HCT116 (cell line): ENCODE measurements at regions not wholly inside any gene's neighbourhood (a gene's known extent, or its start where the extent isn't known, plus 50 kb on each side); places are given as distances from the start of the nearest gene placed in this dataset.

Source experiments
- ATAC-seq: fragments of 200-7000 bp; cut with Tn5 transposase; 2 replicates; pipeline ENCODE4 v1.9.1; 2020; ENCODE audit warnings: mild to moderate bottlenecking, moderate library complexity
- BruUV-seq: library from RNA; stranded (reverse); fragments of 400-500 nt; replicated peaks from 2 replicates; lab custom pipeline; 2021; lab: Mats Ljungman, UMichigan
- CTCF ChIA-PET: fragments of 300-600 bp; sonication (Branson Sonifier 250); formaldehyde crosslinking; loops from one replicate; lab custom pipeline; 2021; ENCODE audit warnings: antibody characterized with exemption; lab: Charles Lee
- POLR2A ChIA-PET: fragments of 300-600, 350-600 bp; sonication (Branson Sonifier 250); formaldehyde crosslinking; loops from one replicate; lab custom pipeline; 2021; ENCODE audit warnings: antibody characterized with exemption; lab: Charles Lee
- RAD21 ChIA-PET, 2 experiments: fragments of 300-600 bp; sonication (Branson Sonifier 250); formaldehyde crosslinking; loops; one replicate each; lab custom pipeline; 2023; ENCODE audit warnings: low total read pairs in 2 of 2; ENCODE audit not compliant: uncharacterized antibody in 2 of 2, unreplicated experiment in 2 of 2, low non-redundant PET in 1 of 2; lab: Charles Lee
- DNase-seq: peaks from one replicate; pipeline ENCODE4 v3.0.0-alpha.2; 2010; ENCODE audit warnings: low read depth, low spot score
- H2AFZ ChIP-seq: fragments of 200-600 bp; shearing (Covaris generic), sonication (generic); 2 replicates; pipeline ENCODE4 v1.6.1; 2017; ENCODE audit warnings: low read depth, mixed run types, mixed read lengths, antibody characterized with exemption, low read length; ENCODE audit not compliant: poor library complexity, severe bottlenecking
- H3K27ac ChIP-seq: 2 replicates; pipeline ENCODE4 v1.5.1; 2012; ENCODE audit warnings: low read depth, low read length
- H3K27me3 ChIP-seq: fragments of 200-600 bp; sonication (generic); 2 replicates; pipeline ENCODE4 v1.6.1; 2016; ENCODE audit warnings: mixed run types, low read length, mixed read lengths; ENCODE audit not compliant: insufficient read depth
- H3K36me3 ChIP-seq, 2 experiments: fragments of 200-500 bp in 1 of 2; fragments of 200-600 bp in 1 of 2; sonication (Bioruptor generic) in 1 of 2; sonication (generic) in 1 of 2; 2 replicates each; pipeline versions ENCODE4 v1.5.1 to v1.6.1; 2014 to 2016; ENCODE audit warnings: low read length in 2 of 2, inconsistent platforms in 1 of 2, mixed read lengths in 1 of 2, mixed run types in 1 of 2; ENCODE audit not compliant: insufficient read depth in 2 of 2, control insufficient read depth in 1 of 2
- H3K4me1 ChIP-seq, 2 experiments: fragments of 200-600 bp in 1 of 2; sonication (generic) in 1 of 2; 2 replicates each; pipeline versions ENCODE4 v1.5.1 to v1.6.1; 2012 to 2017; ENCODE audit warnings: low read length in 2 of 2, inconsistent platforms in 1 of 2, mild to moderate bottlenecking in 1 of 2, mixed read lengths in 1 of 2, mixed run types in 1 of 2, moderate library complexity in 1 of 2; ENCODE audit not compliant: insufficient read depth in 2 of 2, control insufficient read depth in 1 of 2
- H3K4me2 ChIP-seq: fragments of 200-600 bp; sonication (generic); 2 replicates; pipeline ENCODE4 v1.6.1; 2017; ENCODE audit warnings: mixed run types, low read length, mixed read lengths
- H3K4me3 ChIP-seq, 2 experiments: fragments of 200-600 bp in 1 of 2; sonication (generic) in 1 of 2; replicated peaks in 1 of 2; 2 replicates each; pipeline ENCODE4 v1.5.1; 2011 to 2016; ENCODE audit warnings: low read length in 2 of 2, control low read depth in 1 of 2, low read depth in 1 of 2, mild to moderate bottlenecking in 1 of 2, mixed read lengths in 1 of 2, mixed run types in 1 of 2
- H3K79me2 ChIP-seq: fragments of 200-600 bp; sonication (generic); 2 replicates; pipeline ENCODE4 v1.6.1; 2017; ENCODE audit warnings: mild to moderate bottlenecking, mixed run types, low read length, moderate library complexity, mixed read lengths; ENCODE audit not compliant: insufficient read depth
- H3K9ac ChIP-seq: fragments of 200-600 bp; sonication (generic); 2 replicates; pipeline ENCODE4 v1.6.1; 2016; ENCODE audit warnings: low read length, mixed read lengths
- H3K9me2 ChIP-seq: fragments of 200-600 bp; sonication (generic), shearing (Covaris generic); 2 replicates; pipeline ENCODE4 v1.6.1; 2017; ENCODE audit warnings: mixed run types, mild to moderate bottlenecking, moderate library complexity; ENCODE audit not compliant: insufficient read depth
- H3K9me3 ChIP-seq, 2 experiments: fragments of 200-500 bp in 1 of 2; fragments of 200-600 bp in 1 of 2; sonication (Bioruptor generic) in 1 of 2; sonication (generic) in 1 of 2; 2 replicates each; pipeline ENCODE4 v1.6.1; 2014 to 2017; ENCODE audit warnings: low read length in 2 of 2, mixed read lengths in 2 of 2, inconsistent platforms in 1 of 2, low read depth in 1 of 2, mild to moderate bottlenecking in 1 of 2, mixed run types in 1 of 2, moderate library complexity in 1 of 2; ENCODE audit not compliant: control insufficient read depth in 1 of 2, insufficient read depth in 1 of 2
- H4K20me1 ChIP-seq: fragments of 200-600 bp; sonication (generic), shearing (Covaris generic); 2 replicates; pipeline ENCODE4 v1.6.1; 2017; ENCODE audit warnings: mixed run types, mild to moderate bottlenecking, moderate library complexity; ENCODE audit not compliant: insufficient read depth
- ATF3 ChIP-seq: IDR thresholded peaks from 2 replicates; pipeline ENCODE4 v1.6.1; 2012
- CTCF ChIP-seq, 3 experiments: fragments of 200-600 bp in 1 of 3; sonication (generic) in 1 of 3; IDR thresholded peaks in 2 of 3; conservative IDR thresholded peaks in 1 of 3; 2 replicates each; pipeline ENCODE4 v1.5.1; 2012 to 2017; ENCODE audit warnings: low read depth in 2 of 3, low read length in 2 of 3, antibody characterized with exemption in 1 of 3, borderline replicate concordance in 1 of 3, control low read depth in 1 of 3, mild to moderate bottlenecking in 1 of 3, mixed read lengths in 1 of 3, mixed run types in 1 of 3, moderate library complexity in 1 of 3; ENCODE audit not compliant: insufficient read depth in 1 of 3
- EZH2 ChIP-seq: fragments of 200-600 bp; sonication (generic); IDR thresholded peaks from 2 replicates; pipeline ENCODE4 v1.6.1; 2017; ENCODE audit warnings: antibody characterized with exemption, mixed run types
- FOSL1 ChIP-seq: IDR thresholded peaks from 2 replicates; pipeline ENCODE4 v1.6.1; 2012; ENCODE audit warnings: low read depth
- JUND ChIP-seq: IDR thresholded peaks from 2 replicates; pipeline ENCODE4 v1.6.1; 2012
- MAX ChIP-seq: IDR thresholded peaks from 2 replicates; pipeline ENCODE4 v1.6.1; 2012
- SIN3A ChIP-seq: IDR thresholded peaks from 2 replicates; pipeline ENCODE4 v1.6.1; 2012; ENCODE audit warnings: low read depth
- SP1 ChIP-seq: IDR thresholded peaks from 2 replicates; pipeline ENCODE4 v1.6.1; 2012; ENCODE audit warnings: low read depth
- ZBTB33 ChIP-seq: IDR thresholded peaks from 2 replicates; pipeline ENCODE4 v1.6.1; 2011; ENCODE audit warnings: mild to moderate bottlenecking, low read length, moderate library complexity; ENCODE audit not compliant: insufficient replicate concordance; ENCODE audit errors: extremely low read depth
- ZNF274 ChIP-seq: fragments of 200-500 bp; sonication (Bioruptor generic); IDR thresholded peaks from 2 replicates; pipeline ENCODE4 v1.6.1; 2014; ENCODE audit warnings: mild to moderate bottlenecking, low read depth, low read length, inconsistent platforms
- intact Hi-C: fragments of 100-400 bp; cut with micrococcal nuclease; formaldehyde crosslinking; loops from 2 replicates; pipeline ENCODE4 v1.10.0; 2022

- TF ChIP-seq CTCF (IDR thresholded peaks at IDR 0.05 in 2 of 3, conservative IDR thresholded peaks at IDR 0.05 in 1 of 3; ENCODE audit: borderline replicate concordance in 1 of 3, insufficient read depth in 1 of 3, low read depth in 2 of 3, low read length in 2 of 3) = no peak
- no peak for TF ChIP-seq EZH2
- TF ChIP-seq JUND = no peak
- no peak for TF ChIP-seq SP1
- no peak for TF ChIP-seq SIN3A
- TF ChIP-seq MAX = no peak
These were observed 433.6 kb downstream of the HAPSTR1 start (continued) for GRCh38 chr16:9525037-9525436.

GRCh38 chr16:9526791-9527190 is 435.3 kb downstream of the HAPSTR1 start:
- CTCF ChIA-PET = no interaction called here
- no peak overlapping the region for H3K27ac ChIP-seq
- H3K9me2 ChIP-seq = no peaks in the 10 kb centered on the region
- no peak overlapping the region for H2AFZ ChIP-seq
- no peaks in the 10 kb centered on the region for H3K79me2 ChIP-seq
- TF ChIP-seq FOSL1 (no peak), JUND (no peak), CTCF (IDR thresholded peaks at IDR 0.05 in 2 of 3, conservative IDR thresholded peaks at IDR 0.05 in 1 of 3; ENCODE audit: borderline replicate concordance in 1 of 3, insufficient read depth in 1 of 3, low read depth in 2 of 3, low read length in 2 of 3) (no peak), ATF3 (no peak), ZNF274 (no peak), ZBTB33 (no peak)
- TF ChIP-seq, all 23 proteins: peak for 0
- no peaks in the 10 kb centered on the region for H4K20me1 ChIP-seq
- no TSS peak for BruUV-seq
- RAD21 ChIA-PET = no interaction called here
- no peak overlapping the region for H3K4me3 ChIP-seq
- no peaks in the 10 kb centered on the region for H3K9me3 ChIP-seq
- POLR2A ChIA-PET = no interaction called here
- no peak overlapping the region for H3K4me2 ChIP-seq
- no peaks in the 10 kb centered on the region for H3K36me3 ChIP-seq
- no peak overlapping the region for H3K9ac ChIP-seq
- intact Hi-C loops = no loop called here
- H3K27me3 ChIP-seq = peaks cover 9% of the 10 kb centered on the region; the same call in 1 of the 2 replicates
- DNase-seq (no peak), ATAC-seq (no peak)
- no peaks in the 10 kb centered on the region for H3K4me1 ChIP-seq
